Suprapubic skin (tissue), 4 donors: ENCODE measurements at regions not wholly inside any gene's neighbourhood (a gene's known extent, or its start where the extent isn't known, plus 50 kb on each side); places are given as distances from the start of the nearest gene placed in this dataset.
"Not testable (repeated sequence)": the region's sequence is repeated elsewhere in the genome, so short reads cannot be mapped to it uniquely, and the experiment has no call there.

Experiments
- DNase-seq, 2 donors: peaks; one replicate each; pipeline ENCODE4 v3.0.0-alpha.2; 2019; ENCODE audit warnings: low spot score in 2 of 2
- H3K27ac ChIP-seq: fragments of 200-600 bp; sonication (generic); one replicate; pipeline ENCODE4 v1.5.1; 2019
- H3K27me3 ChIP-seq: fragments of 200-600 bp; sonication (generic); one replicate; pipeline ENCODE4 v1.5.1; 2019
- H3K36me3 ChIP-seq: fragments of 200-600 bp; sonication (generic); one replicate; pipeline ENCODE4 v1.5.1; 2019
- H3K4me1 ChIP-seq: fragments of 200-600 bp; sonication (generic); one replicate; pipeline ENCODE4 v1.5.1; 2019
- H3K4me3 ChIP-seq: fragments of 200-600 bp; sonication (generic); one replicate; pipeline ENCODE4 v1.5.1; 2019; ENCODE audit warnings: mild to moderate bottlenecking
- H3K9me3 ChIP-seq: fragments of 200-600 bp; sonication (generic); one replicate; pipeline ENCODE4 v1.5.1; 2019
- CTCF ChIP-seq, 2 donors: fragments of 200-600 bp in 1 of 2; fragments of 450-650 bp in 1 of 2; sonication (generic) in 1 of 2; IDR thresholded peaks; one replicate each; pipeline ENCODE4 v1.5.1; 2016 to 2019; ENCODE audit warnings: antibody characterized with exemption in 2 of 2, mild to moderate bottlenecking in 1 of 2, moderate library complexity in 1 of 2
- EP300 ChIP-seq: sonication (generic); formaldehyde crosslinking; IDR thresholded peaks from one replicate; pipeline ENCODE4 v1.6.1; 2017; ENCODE audit warnings: antibody characterized with exemption
- POLR2A ChIP-seq, 2 donors: fragments of 450-650 bp; IDR thresholded peaks; one replicate each; pipeline ENCODE4 v1.6.1; 2017; ENCODE audit warnings: antibody characterized with exemption in 2 of 2, mild to moderate bottlenecking in 2 of 2, moderate library complexity in 2 of 2
- POLR2AphosphoS5 ChIP-seq, 3 donors: sonication (generic); formaldehyde crosslinking; IDR thresholded peaks; one replicate each; pipeline ENCODE4 v1.6.1; 2017; ENCODE audit warnings: antibody characterized with exemption in 3 of 3
- WGBS: methylation state at CpG from one replicate; pipeline ENCODE4 v1.1.5; 2018; 5-methylcytosine and 5-hydroxymethylcytosine counted together

- H3K4me1 ChIP-seq, H3K9me3 ChIP-seq, H3K27ac ChIP-seq, H3K4me3 ChIP-seq, H3K36me3 ChIP-seq, H3K27me3 ChIP-seq, DNase-seq: not testable (repeated sequence)
- WGBS: 38% methylated on average over 1 of the region's 1 CpG
These were observed 302.1 kb downstream of the PCDH11X start for GRCh38 chrX:92081250-92081649.

GRCh38 chrX:92090756-92091155, 311.6 kb downstream of the PCDH11X start:
- H3K27me3 ChIP-seq: not testable (repeated sequence)

GRCh38 chrX:92098136-92098535, 319.0 kb downstream of the PCDH11X start:
- WGBS: 75% methylated on average over 2 of the region's 2 CpGs
- DNase-seq, H3K27me3 ChIP-seq, H3K4me3 ChIP-seq, H3K9me3 ChIP-seq, H3K4me1 ChIP-seq, H3K36me3 ChIP-seq, H3K27ac ChIP-seq: not testable (repeated sequence)

More at GRCh38 chrX:92090756-92091155, 311.6 kb downstream of the PCDH11X start:
- not testable (repeated sequence) for H3K9me3 ChIP-seq, H3K4me3 ChIP-seq, H3K36me3 ChIP-seq, H3K27ac ChIP-seq, H3K4me1 ChIP-seq, DNase-seq
- 54% methylated on average over 2 of the region's 2 CpGs for WGBS

- 64% methylated on average over 7 of the region's 7 CpGs for WGBS
These were observed 320.9 kb downstream of the PCDH11X start for GRCh38 chrX:92100095-92100494.

GRCh38 chrX:92105693-92106092, 326.5 kb downstream of the PCDH11X start:
- H3K27me3 ChIP-seq, H3K4me3 ChIP-seq, H3K9me3 ChIP-seq, DNase-seq, H3K27ac ChIP-seq, H3K36me3 ChIP-seq, H3K4me1 ChIP-seq: not testable (repeated sequence)
- 47% methylated on average over 3 of the region's 3 CpGs for WGBS

More at GRCh38 chrX:92100095-92100494, 320.9 kb downstream of the PCDH11X start:
- not testable (repeated sequence) for H3K27ac ChIP-seq, H3K4me1 ChIP-seq, H3K9me3 ChIP-seq, H3K36me3 ChIP-seq, H3K27me3 ChIP-seq, DNase-seq, H3K4me3 ChIP-seq

GRCh38 chrX:92106671-92107070, 327.5 kb downstream of the PCDH11X start:
- WGBS: 19% methylated on average over 1 of the region's 1 CpG
- not testable (repeated sequence) for H3K36me3 ChIP-seq, DNase-seq, H3K27me3 ChIP-seq, H3K4me1 ChIP-seq, H3K4me3 ChIP-seq, H3K27ac ChIP-seq, H3K9me3 ChIP-seq

- H3K4me1 ChIP-seq, H3K27me3 ChIP-seq, DNase-seq, H3K4me3 ChIP-seq, H3K27ac ChIP-seq, H3K9me3 ChIP-seq, H3K36me3 ChIP-seq: not testable (repeated sequence)
- whole genome bisulfite sequencing: 57% methylated on average over 4 of the region's 4 CpGs
These were observed 331.3 kb downstream of the PCDH11X start for GRCh38 chrX:92110410-92110911.

GRCh38 chrX:92117701-92118100, 338.5 kb downstream of the PCDH11X start:
- H3K36me3 ChIP-seq, H3K27ac ChIP-seq, H3K4me1 ChIP-seq, H3K4me3 ChIP-seq, H3K9me3 ChIP-seq, H3K27me3 ChIP-seq, DNase-seq: not testable (repeated sequence)
- 52% methylated on average over 3 of the region's 3 CpGs for WGBS

- not testable (repeated sequence) for H3K4me1 ChIP-seq, H3K36me3 ChIP-seq, H3K4me3 ChIP-seq, H3K9me3 ChIP-seq, DNase-seq, H3K27ac ChIP-seq, H3K27me3 ChIP-seq
- WGBS: no CpG with 5 or more reads among the region's 8 CpGs
These were observed 383.9 kb downstream of the PCDH11X start for GRCh38 chrX:92163035-92163434.

- 83% methylated on average over 5 of the region's 5 CpGs for WGBS
- Histone ChIP-seq H3K27ac (no peak overlapping the region), H3K27me3 (no peaks in the 10 kb centered on the region), H3K4me1 (no peaks in the 10 kb centered on the region), H3K36me3 (no peaks in the 10 kb centered on the region), H3K9me3 (no peaks in the 10 kb centered on the region), H3K4me3 (no peak overlapping the region)
- TF ChIP-seq POLR2A (IDR thresholded peaks at IDR 0.05) (no peak), EP300 (no peak), POLR2AphosphoS5 (IDR thresholded peaks at IDR 0.05) (no peak), CTCF (IDR thresholded peaks at IDR 0.05) (no peak)
- DNase-seq: no peak
These were observed 430.8 kb downstream of the PCDH11X start for GRCh38 chrX:92209936-92210335.
